WTC11 (cell line): ENCODE measurements at regions not wholly inside any gene's neighbourhood (a gene's known extent, or its start where the extent isn't known, plus 50 kb on each side); places are given as distances from the start of the nearest gene placed in this dataset.
A peak's percentile ranks its signal among the peaks of the same experiment; 100 is the strongest.

Experiments
- ATAC-seq: fragments of 200-7000 bp; cut with Tn5 transposase; 2 replicates; pipeline ENCODE4 v1.10.0; 2021; ENCODE audit warnings: mild to moderate bottlenecking, moderate library complexity
- CTCF ChIA-PET: fragments of 300-600 bp; sonication (Branson Sonifier 250); formaldehyde crosslinking; loops from one replicate; lab custom pipeline; 2021; ENCODE audit warnings: antibody characterized with exemption; lab: Charles Lee
- POLR2A ChIA-PET: fragments of 350-600 bp; sonication (Branson Sonifier 250); formaldehyde crosslinking; loops from one replicate; lab custom pipeline; 2021; ENCODE audit warnings: antibody characterized with exemption; lab: Charles Lee
- DNase-seq: peaks from one replicate; pipeline ENCODE4 v3.0.0; 2021; ENCODE audit warnings: low spot score
- H3K27ac Mint-ChIP-seq: 2 replicates; pipeline ENCODE4 v1.8.0; 2021; ENCODE audit warnings: mixed read lengths
- H3K27me3 Mint-ChIP-seq: 2 replicates; pipeline ENCODE4 v1.8.0; 2021; ENCODE audit warnings: low read depth, mild to moderate bottlenecking, moderate library complexity, mixed read lengths
- H3K36me3 Mint-ChIP-seq: 2 replicates; pipeline ENCODE4 v1.8.0; 2021; ENCODE audit warnings: mixed read lengths
- H3K4me1 Mint-ChIP-seq: 2 replicates; pipeline ENCODE4 v1.8.0; 2022; ENCODE audit warnings: mixed read lengths
- H3K4me3 Mint-ChIP-seq: 2 replicates; pipeline ENCODE4 v1.8.0; 2021; ENCODE audit warnings: mild to moderate bottlenecking, moderate library complexity, mixed read lengths
- H3K9me3 Mint-ChIP-seq: 2 replicates; pipeline ENCODE4 v1.8.0; 2021; ENCODE audit warnings: mixed read lengths
- E2F1 ChIP-seq: sonication (generic); formaldehyde crosslinking; IDR thresholded peaks from 2 replicates; pipeline ENCODE4 v1.8.0; 2022; ENCODE audit warnings: mild to moderate bottlenecking, missing genetic modification reagents
- E2F4 ChIP-seq: sonication (generic); formaldehyde crosslinking; IDR thresholded peaks from 2 replicates; pipeline ENCODE4 v1.8.1; 2022; ENCODE audit warnings: low read depth, mild to moderate bottlenecking, moderate library complexity, missing genetic modification reagents, borderline replicate concordance
- FOXP4 ChIP-seq: sonication (generic); formaldehyde crosslinking; IDR thresholded peaks from 2 replicates; pipeline ENCODE4 v1.8.0; 2022; ENCODE audit warnings: mild to moderate bottlenecking, missing genetic modification reagents
- GTF2I ChIP-seq: fragments of 250-450 bp; sonication (Bioruptor Pico); conservative IDR thresholded peaks from 2 replicates; pipeline ENCODE4 v1.4.0; 2021; ENCODE audit warnings: mild to moderate bottlenecking
- HMGA2 ChIP-seq: fragments of 250-450 bp; sonication (Bioruptor Pico); IDR thresholded peaks from 2 replicates; pipeline ENCODE4 v1.4.0; 2021; ENCODE audit warnings: mild to moderate bottlenecking, moderate library complexity
- MYBL2 ChIP-seq: sonication (generic); formaldehyde crosslinking; IDR thresholded peaks from 2 replicates; pipeline ENCODE4 v1.8.1; 2023; ENCODE audit warnings: mild to moderate bottlenecking, moderate library complexity, missing genetic modification reagents
- NFYB ChIP-seq: sonication (generic); formaldehyde crosslinking; conservative IDR thresholded peaks from 2 replicates; pipeline ENCODE4 v1.8.0; 2022; ENCODE audit warnings: low read depth, missing genetic modification reagents
- SMAD4 ChIP-seq: sonication (generic); formaldehyde crosslinking; IDR thresholded peaks from 2 replicates; pipeline ENCODE4 v1.8.0; 2022; ENCODE audit warnings: mild to moderate bottlenecking, missing genetic modification reagents
- TEAD1 ChIP-seq: sonication (generic); formaldehyde crosslinking; IDR thresholded peaks from 2 replicates; pipeline ENCODE4 v1.8.0; 2022; ENCODE audit warnings: mild to moderate bottlenecking, missing genetic modification reagents
- USF1 ChIP-seq: sonication (generic); formaldehyde crosslinking; IDR thresholded peaks from 2 replicates; pipeline ENCODE4 v1.8.0; 2022; ENCODE audit warnings: mild to moderate bottlenecking, missing genetic modification reagents
- USF2 ChIP-seq: sonication (generic); formaldehyde crosslinking; IDR thresholded peaks from 2 replicates; pipeline ENCODE4 v1.8.1; 2023; ENCODE audit warnings: mild to moderate bottlenecking, missing genetic modification reagents, moderate library complexity
- ZNF219 ChIP-seq: sonication (generic); formaldehyde crosslinking; IDR thresholded peaks from 2 replicates; pipeline ENCODE4 v1.8.0; 2023; ENCODE audit warnings: missing genetic modification reagents, mild to moderate bottlenecking, borderline replicate concordance
- ZNF416 ChIP-seq: fragments of 250-450 bp; sonication (Bioruptor Pico); IDR thresholded peaks from 2 replicates; pipeline ENCODE4 v1.9.0; 2021; ENCODE audit warnings: mild to moderate bottlenecking, inconsistent platforms
- ZNF512 ChIP-seq: sonication (generic); formaldehyde crosslinking; IDR thresholded peaks from 2 replicates; pipeline ENCODE4 v1.8.1; 2022; ENCODE audit warnings: missing genetic modification reagents, borderline replicate concordance
- ZNF532 ChIP-seq: fragments of 250-450 bp; sonication (Bioruptor Pico); IDR thresholded peaks from 2 replicates; pipeline ENCODE4 v1.9.0; 2021; ENCODE audit warnings: mild to moderate bottlenecking, borderline replicate concordance
- TF ChIP-seq, protein P1 (sequence below): sonication (generic); formaldehyde crosslinking; IDR thresholded peaks from 2 replicates; pipeline ENCODE4 v1.8.1; 2023; ENCODE audit warnings: mild to moderate bottlenecking, missing genetic modification reagents

GRCh38 chr1:118404024-118404423 lies 219.0 kb upstream of the SPAG17 start:
- Mint-ChIP-seq H3K36me3 (0 out of 2 replicates have a peak, but pooled peaks cover 11% of the 10 kb centered on the region), H3K4me1 (no peaks in the 10 kb centered on the region), H3K27ac (no peak overlapping the region), H3K27me3 (no peaks in the 10 kb centered on the region; the same call in 1 of the 2 replicates), H3K4me3 (no peak overlapping the region), H3K9me3 (peaks cover 27% of the 10 kb centered on the region)
- ChIA-PET CTCF (no interaction called here), POLR2A (no interaction called here)
- ATAC-seq (no peak), DNase-seq (no peak)
- TF ChIP-seq USF1 (CRISPR knock-in tag) (no peak), HMGA2 (CRISPR knock-in tag) (peak; percentile 67; the same call in 1 of the 2 replicates), ZNF512 (no peak)

DNA sequence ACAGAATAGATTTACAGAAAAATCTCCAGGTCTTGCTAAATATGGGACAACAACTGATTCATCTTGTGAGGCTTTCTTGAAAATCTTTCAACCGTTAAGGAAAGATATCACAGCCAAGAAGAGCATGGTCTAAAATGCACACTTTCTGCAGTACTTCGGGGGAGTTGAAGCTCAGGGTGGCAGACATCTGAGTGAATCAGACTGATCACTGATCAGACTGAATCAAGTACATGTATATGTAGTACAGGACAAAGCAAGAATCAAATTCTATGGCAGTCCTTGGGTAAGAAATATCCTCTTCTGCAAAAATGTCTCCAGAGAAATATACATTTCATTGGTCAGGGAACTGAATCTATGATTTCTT lies 212.4 kb upstream of the SPAG17 start:
- no peaks in the 10 kb centered on the region for H3K4me1 Mint-ChIP-seq
- H3K9me3 Mint-ChIP-seq = no peaks in the 10 kb centered on the region; the same call in 1 of the 2 replicates
- no peak for DNase-seq
- H3K27me3 Mint-ChIP-seq = no peaks in the 10 kb centered on the region
- ChIA-PET CTCF (no interaction called here), POLR2A (no interaction called here)
- no peak overlapping the region for H3K27ac Mint-ChIP-seq
- H3K4me3 Mint-ChIP-seq = no peak overlapping the region
- H3K36me3 Mint-ChIP-seq = no peaks in the 10 kb centered on the region
- no peak for ATAC-seq
- TF ChIP-seq MYBL2 (CRISPR knock-in tag) (no peak), E2F4 (CRISPR knock-in tag) (no peak), USF1 (CRISPR knock-in tag) (no peak), SMAD4 (no peak), TEAD1 (CRISPR knock-in tag) (no peak), ZNF532 (CRISPR knock-in tag) (no peak), E2F1 (CRISPR knock-in tag) (no peak), NFYB (CRISPR knock-in tag) (no peak), USF2 (CRISPR knock-in tag) (no peak), ZNF219 (CRISPR knock-in tag) (no peak), GTF2I (CRISPR knock-in tag) (no peak), ZNF416 (CRISPR knock-in tag) (no peak), FOXP4 (CRISPR knock-in tag) (no peak)
- TF ChIP-seq, protein P1, sequence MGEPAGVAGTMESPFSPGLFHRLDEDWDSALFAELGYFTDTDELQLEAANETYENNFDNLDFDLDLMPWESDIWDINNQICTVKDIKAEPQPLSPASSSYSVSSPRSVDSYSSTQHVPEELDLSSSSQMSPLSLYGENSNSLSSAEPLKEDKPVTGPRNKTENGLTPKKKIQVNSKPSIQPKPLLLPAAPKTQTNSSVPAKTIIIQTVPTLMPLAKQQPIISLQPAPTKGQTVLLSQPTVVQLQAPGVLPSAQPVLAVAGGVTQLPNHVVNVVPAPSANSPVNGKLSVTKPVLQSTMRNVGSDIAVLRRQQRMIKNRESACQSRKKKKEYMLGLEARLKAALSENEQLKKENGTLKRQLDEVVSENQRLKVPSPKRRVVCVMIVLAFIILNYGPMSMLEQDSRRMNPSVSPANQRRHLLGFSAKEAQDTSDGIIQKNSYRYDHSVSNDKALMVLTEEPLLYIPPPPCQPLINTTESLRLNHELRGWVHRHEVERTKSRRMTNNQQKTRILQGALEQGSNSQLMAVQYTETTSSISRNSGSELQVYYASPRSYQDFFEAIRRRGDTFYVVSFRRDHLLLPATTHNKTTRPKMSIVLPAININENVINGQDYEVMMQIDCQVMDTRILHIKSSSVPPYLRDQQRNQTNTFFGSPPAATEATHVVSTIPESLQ (CRISPR knock-in tag) = no peak
